ENCODE measurements at regions not wholly inside any gene's neighbourhood (a gene's known extent, or its start where the extent isn't known, plus 50 kb on each side); places are given as distances from the start of the nearest gene placed in this dataset.
A peak's percentile ranks its signal among the peaks of the same experiment; 100 is the strongest.
"Not testable (repeated sequence)": the region's sequence is repeated elsewhere in the genome, so short reads cannot be mapped to it uniquely, and the experiment has no call there.

GRCh38 chr12:8282181-8282580, 54.8 kb upstream of the FAM90A1 start:
- H3K4me3 ChIP-seq (ENCODE audit: low read depth, low read length) = not testable (repeated sequence)

GRCh38 chr12:8285681-8286080, 58.3 kb upstream of the FAM90A1 start:
- H3K4me3 ChIP-seq (ENCODE audit: low read depth, low read length) = not testable (repeated sequence)

GRCh38 chr12:8291764-8292163, 64.3 kb upstream of the FAM90A1 start:
- H3K4me3 ChIP-seq (ENCODE audit: low read depth, low read length) = not testable (repeated sequence)

- not testable (repeated sequence) for H3K4me3 ChIP-seq (ENCODE audit: low read depth, low read length)
Observed at GRCh38 chr12:8294662-8295061, 67.2 kb upstream of the FAM90A1 start.

- H3K4me3 ChIP-seq (ENCODE audit: low read depth, low read length) = not testable (repeated sequence)
Observed at GRCh38 chr12:8308611-8309010, 81.2 kb upstream of the FAM90A1 start.

GRCh38 chr12:8315997-8316396, 88.6 kb upstream of the FAM90A1 start:
- H3K4me3 ChIP-seq (ENCODE audit: low read depth, low read length) = not testable (repeated sequence)

GRCh38 chr12:8317675-8318074, 90.3 kb upstream of the FAM90A1 start:
- H3K4me3 ChIP-seq (ENCODE audit: low read depth, low read length) = not testable (repeated sequence)

GRCh38 chr12:8320251-8320730, 92.9 kb upstream of the FAM90A1 start:
- not testable (repeated sequence) for H3K4me3 ChIP-seq (ENCODE audit: low read depth, low read length)

- H3K4me3 ChIP-seq (ENCODE audit: low read depth, low read length) = not testable (repeated sequence)
Observed at GRCh38 chr12:8320791-8321370, 93.5 kb upstream of the FAM90A1 start.

- not testable (repeated sequence) for H3K4me3 ChIP-seq (ENCODE audit: low read depth, low read length)
Observed at GRCh38 chr12:8325145-8325839, 97.9 kb upstream of the FAM90A1 start.

GRCh38 chr12:8328835-8329234, 101.4 kb upstream of the FAM90A1 start:
- H3K4me3 ChIP-seq (ENCODE audit: low read depth, low read length) = not testable (repeated sequence)

- H3K4me3 ChIP-seq (ENCODE audit: low read depth, low read length) = not testable (repeated sequence)
Observed at GRCh38 chr12:8332373-8332772, 105.0 kb upstream of the FAM90A1 start.

- H3K4me3 ChIP-seq (ENCODE audit: low read depth, low read length) = not testable (repeated sequence)
Observed at GRCh38 chr12:8351073-8351472, 104.7 kb upstream of the CLEC6A start.

GRCh38 chr12:8354741-8355140, 101.0 kb upstream of the CLEC6A start:
- H3K4me3 ChIP-seq (ENCODE audit: low read depth, low read length) = not testable (repeated sequence)

GRCh38 chr12:8355531-8355930, 100.2 kb upstream of the CLEC6A start:
- not testable (repeated sequence) for H3K4me3 ChIP-seq (ENCODE audit: low read depth, low read length)

- not testable (repeated sequence) for H3K4me3 ChIP-seq (ENCODE audit: low read depth, low read length)
- peak; percentile 53 for TF ChIP-seq CTCF (IDR thresholded peaks at IDR 0.05; ENCODE audit: low read depth, low read length)
Observed at GRCh38 chr12:8373744-8374143, 82.0 kb upstream of the CLEC6A start.

GRCh38 chr12:8375122-8375521, 80.6 kb upstream of the CLEC6A start:
- not testable (repeated sequence) for H3K4me3 ChIP-seq (ENCODE audit: low read depth, low read length)

GRCh38 chr12:8377756-8378155, 78.0 kb upstream of the CLEC6A start:
- not testable (repeated sequence) for H3K4me3 ChIP-seq (ENCODE audit: low read depth, low read length)

- not testable (repeated sequence) for H3K4me3 ChIP-seq (ENCODE audit: low read depth, low read length)
Observed at GRCh38 chr12:8382556-8382955, 73.2 kb upstream of the CLEC6A start.

GRCh38 chr12:8384686-8385085, 71.1 kb upstream of the CLEC6A start:
- H3K4me3 ChIP-seq (ENCODE audit: low read depth, low read length) = not testable (repeated sequence)

GRCh38 chr12:8385431-8385830, 70.3 kb upstream of the CLEC6A start:
- not testable (repeated sequence) for H3K4me3 ChIP-seq (ENCODE audit: low read depth, low read length)
